ENCODE measurements at regions not wholly inside any gene's neighbourhood (a gene's known extent, or its start where the extent isn't known, plus 50 kb on each side); places are given as distances from the start of the nearest gene placed in this dataset.

- Histone ChIP-seq H3K27ac (ENCODE audit: control insufficient read depth, insufficient read depth) (no peak overlapping the region), H3K4me1 (ENCODE audit: control insufficient read depth, insufficient read depth, low read length) (no peaks in the 10 kb centered on the region), H3K79me2 (ENCODE audit: control insufficient read depth, insufficient read depth, low read length) (no peaks in the 10 kb centered on the region), H3K36me3 (ENCODE audit: control insufficient read depth in 2 of 2, insufficient read depth in 2 of 2, low read length in 1 of 2) (no peaks in the 10 kb centered on the region), H3K4me3 (no peak overlapping the region), H3K9me3 (replicated peaks; ENCODE audit: control insufficient read depth, insufficient read depth, low read length) (no peaks in the 10 kb centered on the region), H2AFZ (ENCODE audit: control insufficient read depth, low read depth, low read length) (no peak overlapping the region), H4K20me1 (ENCODE audit: control insufficient read depth, insufficient read depth) (no peaks in the 10 kb centered on the region), H3K9ac (ENCODE audit: control insufficient read depth, insufficient read depth, low read length) (no peak overlapping the region), H3K27me3 (replicated peaks in 1 of 2; ENCODE audit: control insufficient read depth in 2 of 2, insufficient read depth in 2 of 2, low read length in 1 of 2) (no peaks in the 10 kb centered on the region), H3K4me2 (ENCODE audit: control insufficient read depth, insufficient read depth) (no peak overlapping the region)
- no peak for ATAC-seq
- SMC1A ChIA-PET (ENCODE audit: uncharacterized antibody, unreplicated experiment) = no interaction called here
- no peak for DNase-seq (ENCODE audit: low read depth, low spot score)
- RAD21 ChIA-PET (ENCODE audit: unreplicated experiment) = no interaction called here
- CTCF ChIA-PET = no interaction called here
- no peak for FAIRE-seq
- BruUV-seq (replicated peaks) = no TSS peak
- intact Hi-C loops (cut with micrococcal nuclease; ENCODE audit: unreplicated experiment) (no loop called here), in situ Hi-C loops (cut with MboI) (no loop called here)
- TF ChIP-seq IRF3 (IDR thresholded peaks at IDR 0.05) = no peak
- TF ChIP-seq RCOR1 (conservative IDR thresholded peaks at IDR 0.05; ENCODE audit: low read depth, low read length) = no peak
- no peak for TF ChIP-seq USF1 (IDR thresholded peaks at IDR 0.05; ENCODE audit: borderline replicate concordance, extremely low read length, insufficient read depth, low read depth, low read length)
- no peak for TF ChIP-seq ZNF592 (IDR thresholded peaks at IDR 0.05)
- TF ChIP-seq KLF5 (IDR thresholded peaks at IDR 0.05; ENCODE audit: partially characterized antibody) = no peak
- POLR2A ChIA-PET = no interaction called here
Observed at GRCh38 chr4:158331863-158332262, 121.6 kb downstream of the TMEM144 start.

All from GM12878 (cell line).